Inflammatory macrophage (primary cell): ENCODE measurements at regions not wholly inside any gene's neighbourhood (a gene's known extent, or its start where the extent isn't known, plus 50 kb on each side); places are given as distances from the start of the nearest gene placed in this dataset.

Experiments used
- DNase-seq, 2 donors: peaks; one replicate each; pipeline ENCODE4 v3.0.0-alpha.2; 2020 to 2022

DNA sequence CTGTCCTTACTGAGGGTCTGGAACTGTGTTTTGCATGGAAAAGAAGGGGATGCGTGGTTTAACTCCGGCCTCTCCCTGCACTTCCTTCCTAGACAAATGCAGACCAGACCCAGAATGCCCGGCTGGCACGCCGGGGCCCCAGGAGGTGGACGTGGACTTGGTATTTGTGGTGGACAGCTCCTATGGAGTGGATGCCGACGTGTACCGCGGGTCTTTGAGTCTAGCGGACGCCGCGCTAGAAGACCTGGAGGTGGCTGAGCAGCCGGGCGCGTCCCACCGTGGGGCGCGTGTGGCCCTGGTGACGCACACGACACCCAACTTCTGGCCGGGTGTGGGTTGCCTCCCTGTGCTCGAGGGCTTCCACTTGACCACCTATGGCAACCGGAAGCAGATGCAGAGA lies 81.8 kb upstream of the COL6A5 start:
- DNase-seq: no peak

GRCh38 chr3:130266817-130267216 lies 78.7 kb upstream of the COL6A5 start:
- no peak for DNase-seq

- peak; percentile 33 to 51 for DNase-seq
These were observed 69.2 kb upstream of the COL6A5 start for GRCh38 chr3:130276203-130276803.

DNA sequence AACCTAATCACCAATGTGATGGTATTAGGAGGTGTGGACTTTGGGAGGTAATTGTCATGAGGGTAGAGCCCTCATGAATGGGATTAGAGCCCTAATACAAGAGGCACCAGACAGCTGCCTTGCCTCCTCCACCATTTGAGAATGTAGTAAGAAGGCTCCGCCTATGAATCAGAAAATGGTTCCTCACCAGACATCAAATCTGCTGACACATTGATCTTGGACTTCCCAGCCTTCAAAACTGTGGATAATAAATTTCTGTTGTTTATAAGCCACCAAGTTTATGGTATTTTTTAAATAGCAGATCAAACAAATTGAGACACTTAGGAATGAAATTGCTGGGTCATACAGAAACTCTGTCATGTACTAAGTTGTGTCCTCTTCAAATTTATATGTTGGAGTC lies 56.8 kb upstream of the COL6A5 start:
- DNase-seq: no peak

DNA sequence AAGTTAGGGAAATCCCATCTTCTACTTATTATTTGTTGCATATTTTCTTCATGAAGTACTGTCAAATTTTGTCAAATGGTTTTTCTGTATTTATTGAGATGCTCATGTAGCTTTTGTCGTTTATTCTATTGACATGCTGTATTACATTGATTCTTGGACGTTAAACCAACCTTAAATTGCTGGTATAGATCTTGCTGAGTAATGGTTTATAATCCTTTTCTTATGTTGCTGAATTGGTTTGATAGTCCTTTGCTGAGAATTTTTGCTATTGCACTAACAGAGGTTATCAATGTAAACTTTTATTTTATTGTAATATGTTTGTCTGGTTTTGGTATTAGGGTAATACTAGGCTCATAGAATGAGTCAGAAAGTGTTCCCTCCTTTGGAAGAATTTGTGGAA lies 54.3 kb upstream of the COL6A5 start:
- DNase-seq: no peak

GRCh38 chr3:130293247-130293646 lies 52.2 kb upstream of the COL6A5 start:
- DNase-seq: no peak
